ENCODE measurements at regions not wholly inside any gene's neighbourhood (a gene's known extent, or its start where the extent isn't known, plus 50 kb on each side); places are given as distances from the start of the nearest gene placed in this dataset.

GRCh38 chr9:109856785-109857184, 76.8 kb downstream of the PALM2AKAP2 start:
- ATAC-seq (ENCODE audit: low read depth) (no peak), DNase-seq (no peak)
- Mint-ChIP-seq H3K4me3 (no peak overlapping the region), H3K4me1 (no peaks in the 10 kb centered on the region), H3K9me3 (ENCODE audit: insufficient read depth) (peaks cover 6% of the 10 kb centered on the region), H3K27ac (no peak overlapping the region), H3K27me3 (peaks cover 28% of the 10 kb centered on the region)
- intact Hi-C loops (cut with micrococcal nuclease): no loop called here
- Histone ChIP-seq H3K36me3 (replicated peaks in 1 of 2; ENCODE audit: control extremely low read depth in 1 of 2, control insufficient read depth in 1 of 2, extremely low read depth in 1 of 2, insufficient read depth in 2 of 2, low read length in 1 of 2) (no peaks in the 10 kb centered on the region), H3K9me3 (ENCODE audit: control extremely low read depth in 1 of 3, control insufficient read depth in 2 of 3, insufficient read depth in 1 of 3, low read length in 2 of 3) (no peaks in the 10 kb centered on the region), H3K9ac (ENCODE audit: low read length) (no peak overlapping the region), H3K27ac (ENCODE audit: low read length in 2 of 2) (no peak overlapping the region), H3K4me2 (replicated peaks; ENCODE audit: low read depth, low read length, poor library complexity, severe bottlenecking) (no peak overlapping the region), H3K27me3 (replicated peaks in 1 of 4; ENCODE audit: control extremely low read depth in 1 of 4, control insufficient read depth in 3 of 4, insufficient read depth in 4 of 4, low read length in 3 of 4) (peaks cover 0 to 4% (median 0%) of the 10 kb centered on the region in 4 experiments), H3K4me1 (ENCODE audit: control insufficient read depth in 2 of 2, insufficient read depth in 2 of 2, low read length in 2 of 2) (no peaks in the 10 kb centered on the region), H3K79me2 (ENCODE audit: control insufficient read depth, insufficient read depth, low read length) (no peaks in the 10 kb centered on the region), H3K4me3 (ENCODE audit: control extremely low read depth in 1 of 5, extremely low read depth in 1 of 5, insufficient read depth in 1 of 5, low read depth in 2 of 5, low read length in 4 of 5) (no peak overlapping the region), H2AFZ (ENCODE audit: insufficient read depth, low read depth, low read length, poor library complexity, severe bottlenecking) (no peak overlapping the region), H4K20me1 (ENCODE audit: control insufficient read depth, insufficient read depth, low read length, poor library complexity, severe bottlenecking) (no peaks in the 10 kb centered on the region)
- TF ChIP-seq CTCF (IDR thresholded peaks at IDR 0.05) (no peak), EZH2 (IDR thresholded peaks at IDR 0.05; ENCODE audit: borderline replicate concordance, insufficient read depth, low read depth, low read length, poor library complexity, severe bottlenecking) (no peak)
- POLR2A ChIA-PET: no interaction called here
- WGBS (ENCODE audit: insufficient coverage): 86% methylated on average over 6 of the region's 6 CpGs
- CTCF ChIA-PET: no interaction called here

- no peaks in the 10 kb centered on the region for H3K36me3 ChIP-seq (replicated peaks in 1 of 2; ENCODE audit: control extremely low read depth in 1 of 2, control insufficient read depth in 1 of 2, extremely low read depth in 1 of 2, insufficient read depth in 2 of 2, low read length in 1 of 2)
- no peak overlapping the region for H3K4me3 ChIP-seq (ENCODE audit: control extremely low read depth in 1 of 5, extremely low read depth in 1 of 5, insufficient read depth in 1 of 5, low read depth in 2 of 5, low read length in 4 of 5)
- H3K4me2 ChIP-seq (replicated peaks; ENCODE audit: low read depth, low read length, poor library complexity, severe bottlenecking): no peak overlapping the region
- H3K9me3 Mint-ChIP-seq (ENCODE audit: insufficient read depth): peaks cover 3% of the 10 kb centered on the region
- DNase-seq (no peak), ATAC-seq (ENCODE audit: low read depth) (no peak)
- intact Hi-C loops (cut with micrococcal nuclease): no loop called here
- no peak overlapping the region for H3K4me3 Mint-ChIP-seq
- CTCF ChIA-PET: interaction anchor here (0.8 kb wide), 1 partner anchor 9 kb away, joined by 3 read pairs; no protein-coding TSS in a partner anchor
- TF ChIP-seq CTCF (IDR thresholded peaks at IDR 0.05): no peak
- TF ChIP-seq EZH2 (IDR thresholded peaks at IDR 0.05; ENCODE audit: borderline replicate concordance, insufficient read depth, low read depth, low read length, poor library complexity, severe bottlenecking): no peak
- H3K27me3 ChIP-seq (replicated peaks in 1 of 4; ENCODE audit: control extremely low read depth in 1 of 4, control insufficient read depth in 3 of 4, insufficient read depth in 4 of 4, low read length in 3 of 4): peaks cover 0 to 4% (median 0%) of the 10 kb centered on the region in 4 experiments
- H3K9ac ChIP-seq (ENCODE audit: low read length): no peak overlapping the region
- H3K4me1 ChIP-seq (ENCODE audit: control insufficient read depth in 2 of 2, insufficient read depth in 2 of 2, low read length in 2 of 2): no peaks in the 10 kb centered on the region
- H3K27me3 Mint-ChIP-seq: peaks cover 25% of the 10 kb centered on the region
- POLR2A ChIA-PET: no interaction called here
- H3K27ac Mint-ChIP-seq: no peak overlapping the region
- no peak overlapping the region for H3K27ac ChIP-seq (ENCODE audit: low read length in 2 of 2)
- H3K9me3 ChIP-seq (ENCODE audit: control extremely low read depth in 1 of 3, control insufficient read depth in 2 of 3, insufficient read depth in 1 of 3, low read length in 2 of 3): no peaks in the 10 kb centered on the region
- no peak overlapping the region for H2AFZ ChIP-seq (ENCODE audit: insufficient read depth, low read depth, low read length, poor library complexity, severe bottlenecking)
- H3K79me2 ChIP-seq (ENCODE audit: control insufficient read depth, insufficient read depth, low read length): no peaks in the 10 kb centered on the region
- no peaks in the 10 kb centered on the region for H4K20me1 ChIP-seq (ENCODE audit: control insufficient read depth, insufficient read depth, low read length, poor library complexity, severe bottlenecking)
- WGBS (ENCODE audit: insufficient coverage): no CpG with 5 or more reads among the region's 1 CpG
- H3K4me1 Mint-ChIP-seq: no peaks in the 10 kb centered on the region
Measured at GRCh38 chr9:109857336-109857735, 77.3 kb downstream of the PALM2AKAP2 start.

Measured in B cell (primary cell).